HG02885 (cell line): ENCODE measurements at regions not wholly inside any gene's neighbourhood (a gene's known extent, or its start where the extent isn't known, plus 50 kb on each side); places are given as distances from the start of the nearest gene placed in this dataset.

ENCODE experiments used
- ATAC-seq: cut with Tn5 transposase; IDR thresholded peaks from one replicate; pipeline ENCODE4 v1.9.1; 2021; ENCODE audit warnings: mild to moderate bottlenecking; ENCODE audit not compliant: unreplicated experiment, poor library complexity

DNA sequence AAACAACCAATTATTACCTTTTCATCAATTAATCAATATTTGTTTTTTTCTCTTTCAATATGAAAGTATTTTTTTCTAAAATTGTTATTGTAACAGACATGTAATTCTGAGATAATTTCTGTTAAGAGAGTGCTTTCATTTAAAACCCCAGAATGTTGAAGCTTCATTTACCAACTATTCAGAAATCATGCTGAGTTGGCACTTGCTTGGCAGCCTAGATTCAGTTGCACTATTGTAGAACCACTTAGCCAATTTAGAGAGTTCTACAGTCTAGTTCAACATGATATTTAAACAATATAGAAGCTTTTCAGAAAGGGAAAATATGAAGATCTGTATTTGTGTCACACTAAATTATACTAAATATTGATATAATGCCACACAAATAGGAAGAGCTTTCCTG is 56.1 kb upstream of the NKAIN2 start:
- ATAC-seq: no peak

DNA sequence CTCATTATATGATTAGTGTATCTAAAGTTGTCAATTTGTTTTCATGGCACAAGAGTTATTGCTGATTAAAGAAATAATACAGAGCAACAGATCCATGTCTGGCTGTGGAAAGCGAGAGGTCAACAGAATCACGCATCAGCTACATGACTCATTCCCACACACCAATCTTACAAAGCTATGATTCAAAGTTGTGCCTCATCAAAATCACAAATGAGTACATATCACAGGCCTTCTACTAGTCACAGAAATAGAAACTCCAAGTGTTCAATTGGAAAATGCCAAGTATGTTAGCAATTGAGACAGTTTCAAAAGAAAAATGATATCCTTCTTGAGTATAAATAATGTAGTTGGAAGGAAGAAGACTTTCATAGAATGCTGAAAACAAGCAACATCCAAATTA is 57.8 kb upstream of the NKAIN2 start:
- ATAC-seq: no peak

DNA sequence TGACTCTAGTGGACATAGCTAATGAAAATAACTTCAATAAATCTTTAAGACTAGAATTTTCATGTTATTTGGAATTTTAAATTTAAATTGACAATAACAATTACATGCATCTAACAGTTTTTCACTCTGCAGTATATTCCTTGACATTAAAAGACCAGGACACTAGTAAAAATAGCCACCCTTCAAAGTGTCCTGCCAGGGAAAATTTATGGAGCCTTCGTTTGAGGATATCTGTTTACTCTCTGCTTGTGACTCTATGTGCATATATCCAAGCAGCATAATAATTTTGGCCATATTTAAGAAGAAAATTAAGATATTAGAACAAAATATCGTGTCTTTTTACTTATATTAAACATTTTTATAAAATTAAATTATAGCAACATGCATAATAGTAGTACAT is 58.8 kb upstream of the NKAIN2 start:
- no peak for ATAC-seq

DNA sequence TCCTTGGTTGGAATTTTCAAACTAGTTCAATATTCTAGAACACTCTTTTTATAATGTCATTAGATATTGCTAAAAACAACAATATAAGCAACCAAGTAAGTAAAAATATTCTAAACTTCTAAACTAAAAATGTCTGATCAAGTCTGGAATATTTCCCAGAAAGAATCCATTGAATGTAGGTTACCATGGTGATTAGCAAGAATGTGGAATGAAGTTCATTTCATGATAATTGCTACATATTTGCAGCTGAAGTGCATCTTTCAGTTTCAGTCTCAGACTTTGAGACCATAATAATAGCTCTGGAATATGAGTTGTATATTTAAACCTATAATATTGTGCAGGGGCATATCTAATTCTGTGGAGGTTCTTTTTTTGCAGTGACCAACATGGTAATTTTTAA is 61.0 kb upstream of the NKAIN2 start:
- ATAC-seq: no peak

DNA sequence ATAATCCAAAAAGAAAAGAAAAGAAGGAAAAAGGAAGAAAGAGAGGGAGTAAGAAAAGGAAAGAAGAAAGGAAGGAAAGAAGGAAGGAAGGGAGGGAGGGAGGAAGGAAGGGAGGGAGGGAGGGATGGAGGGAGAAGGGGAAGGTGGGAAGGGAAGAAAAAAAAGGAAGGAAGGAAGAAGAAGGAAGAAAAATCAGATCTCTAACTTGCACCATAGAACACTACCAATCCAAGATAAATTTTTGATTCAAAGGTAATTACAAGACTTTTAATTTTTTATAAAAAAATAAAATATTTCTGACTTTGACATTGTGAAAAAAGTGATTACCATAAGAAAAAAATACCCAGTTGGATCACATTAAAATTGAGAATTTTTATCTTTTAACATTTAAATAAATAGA is 70.5 kb upstream of the NKAIN2 start:
- ATAC-seq: no peak

DNA sequence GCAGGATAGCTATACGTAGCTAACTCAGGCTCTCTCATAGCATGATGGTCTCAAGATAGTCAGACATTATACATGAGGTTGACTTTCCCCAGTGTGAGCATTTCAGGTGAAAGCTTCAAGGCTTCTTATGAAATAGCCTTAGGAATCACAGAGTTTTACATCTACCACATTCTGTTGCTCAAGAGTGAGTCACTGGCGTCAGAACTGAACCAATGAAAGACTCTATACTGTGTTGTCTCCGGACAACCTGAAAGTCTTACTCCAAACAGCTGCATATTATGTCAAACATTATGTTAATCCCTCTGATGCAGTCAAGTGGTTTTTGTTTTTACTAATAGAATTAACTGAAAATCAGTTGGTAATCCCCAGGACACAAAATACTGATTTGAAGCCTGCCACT is 79.8 kb upstream of the TRDN start:
- ATAC-seq: no peak

DNA sequence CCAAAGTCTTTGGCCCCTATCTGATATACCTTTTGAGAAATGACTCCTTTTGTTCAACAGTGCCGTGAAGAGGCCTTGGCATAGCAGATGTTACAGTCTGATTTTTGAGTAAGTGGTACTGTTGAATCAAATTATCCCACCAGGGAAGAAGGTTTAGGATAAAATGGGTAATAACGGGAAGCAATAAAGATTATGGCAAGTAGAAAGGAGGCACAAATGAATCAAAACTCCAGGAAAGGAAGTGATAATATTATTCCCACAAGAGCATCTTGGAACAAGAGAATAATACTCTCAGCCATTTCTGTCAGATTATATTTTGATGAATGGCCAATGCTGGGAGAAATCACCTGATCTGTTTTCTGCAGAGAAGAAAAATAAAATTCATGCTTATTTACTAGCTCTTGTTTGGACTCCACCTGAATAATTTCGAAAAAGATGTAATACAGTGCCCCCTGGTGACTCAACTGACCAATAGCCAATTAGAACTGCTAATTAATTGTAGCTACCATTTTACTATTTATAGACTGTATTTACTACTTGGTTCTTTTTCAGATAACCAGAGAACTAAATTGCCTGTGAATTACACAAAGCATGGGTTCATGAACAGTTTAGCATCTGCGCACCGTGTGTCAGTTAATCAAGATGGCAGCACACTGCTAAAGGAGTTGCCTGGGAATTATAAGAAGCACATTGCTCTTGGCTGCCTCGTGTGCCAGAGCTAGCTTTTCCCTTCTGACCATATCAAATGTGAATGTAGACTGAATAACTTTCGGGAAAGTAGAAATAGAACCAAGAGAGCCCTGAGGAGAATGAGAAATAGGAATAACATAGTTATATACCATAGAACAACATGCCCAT is 78.5 kb upstream of the TRDN start:
- peak; percentile 76 for ATAC-seq

DNA sequence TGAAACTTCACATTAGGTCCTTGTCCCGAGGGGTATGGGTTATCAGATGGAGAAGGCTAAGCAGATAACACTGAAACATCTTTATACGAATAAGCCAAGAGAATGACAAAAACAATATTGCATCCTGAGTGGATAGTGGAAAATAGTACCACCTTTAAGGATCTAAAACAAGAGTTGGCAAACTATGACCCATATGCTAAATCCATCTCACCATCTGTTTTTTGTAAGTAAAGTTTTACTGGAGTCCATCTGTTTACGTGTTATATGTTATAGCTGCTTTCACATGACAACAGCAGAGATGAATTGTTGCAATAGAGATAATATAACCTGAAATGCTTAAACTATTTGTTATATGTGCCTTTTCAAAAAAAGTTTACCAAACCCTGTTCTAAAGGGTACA is 76.1 kb upstream of the TRDN start:
- no peak for ATAC-seq

DNA sequence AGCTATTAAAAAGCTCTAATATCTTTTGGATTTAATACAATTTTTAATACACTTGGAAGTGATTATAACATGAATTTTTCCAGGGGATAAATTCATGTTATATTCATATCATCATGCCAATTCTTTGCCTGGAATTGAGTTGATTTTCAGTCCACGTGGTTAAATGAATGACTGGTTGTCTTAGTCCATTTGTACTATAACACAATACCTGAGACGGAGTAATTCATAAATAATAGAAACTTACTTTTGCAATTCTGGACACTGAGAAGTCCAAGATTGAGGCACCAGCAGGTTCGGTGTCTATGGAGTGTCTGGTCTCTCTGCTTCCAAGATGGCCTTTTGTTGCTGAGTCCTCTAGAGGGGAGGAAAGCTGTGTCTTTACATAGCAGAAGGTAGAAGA is 66.2 kb upstream of the TRDN start:
- no peak for ATAC-seq

DNA sequence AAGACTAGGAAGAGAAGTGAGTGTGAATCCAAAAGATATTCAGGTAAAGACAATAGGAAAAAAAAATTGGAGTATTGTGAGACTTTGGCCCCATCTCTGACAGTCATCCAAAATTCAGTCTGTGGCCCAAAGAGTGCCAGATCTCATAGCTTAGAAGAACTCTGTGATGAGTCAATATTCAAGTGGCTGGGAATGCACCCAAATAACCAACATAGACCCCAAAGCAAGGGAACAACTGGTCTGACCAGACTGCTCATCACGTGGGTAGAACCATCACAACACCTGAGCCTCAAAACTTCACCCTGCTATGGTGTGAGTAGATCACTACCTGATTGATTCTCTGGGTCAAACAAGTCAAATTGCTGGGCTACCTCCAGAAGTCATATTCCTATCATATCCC is 51.1 kb upstream of the TRDN start:
- ATAC-seq: no peak
